Activated naive CD4-positive, alpha-beta T cell treated with anti-CD3 and anti-CD28 coated beads, Interleukin-2, amount 50 U/mL, for 24 hours (primary cell): ENCODE measurements at regions not wholly inside any gene's neighbourhood (a gene's known extent, or its start where the extent isn't known, plus 50 kb on each side); places are given as distances from the start of the nearest gene placed in this dataset.

Experiments
- H3K27ac Mint-ChIP-seq: one replicate; pipeline ENCODE4 v1.8.0; 2021; ENCODE audit warnings: mild to moderate bottlenecking, mixed read lengths
- H3K27me3 Mint-ChIP-seq: one replicate; pipeline ENCODE4 v1.8.0; 2021; ENCODE audit warnings: mixed read lengths
- H3K36me3 Mint-ChIP-seq: one replicate; pipeline ENCODE4 v1.8.0; 2021; ENCODE audit warnings: mixed read lengths
- H3K4me1 Mint-ChIP-seq: one replicate; pipeline ENCODE4 v1.8.0; 2021; ENCODE audit warnings: mixed read lengths
- H3K4me3 Mint-ChIP-seq: one replicate; pipeline ENCODE4 v1.8.0; 2021; ENCODE audit warnings: mild to moderate bottlenecking, mixed read lengths
- H3K9me3 Mint-ChIP-seq: one replicate; pipeline ENCODE4 v1.8.0; 2021; ENCODE audit warnings: mixed read lengths

DNA sequence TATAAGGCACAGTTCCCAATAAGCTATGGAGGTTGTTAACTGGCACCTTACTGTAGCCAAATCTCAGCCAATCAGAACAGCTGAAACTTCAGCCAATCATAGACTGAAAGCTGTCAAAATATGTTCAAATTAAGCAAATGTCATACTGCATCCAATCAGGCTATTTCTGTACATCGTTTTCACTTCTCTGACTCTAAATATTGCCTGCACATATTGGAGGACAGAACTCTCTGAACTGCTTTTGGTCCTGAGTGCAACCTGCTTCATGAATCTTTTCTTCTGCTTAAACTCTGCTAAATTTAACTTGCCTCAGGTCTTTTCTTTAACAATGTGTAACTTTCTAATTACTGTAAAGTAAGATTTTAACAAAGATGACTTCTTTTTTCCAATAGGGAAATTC is 1198.9 kb upstream of the PCDH7 start:
- Mint-ChIP-seq H3K27me3 (no peaks in the 10 kb centered on the region), H3K36me3 (no peaks in the 10 kb centered on the region), H3K4me1 (no peaks in the 10 kb centered on the region), H3K4me3 (no peak overlapping the region), H3K9me3 (no peaks in the 10 kb centered on the region), H3K27ac (no peak overlapping the region)

DNA sequence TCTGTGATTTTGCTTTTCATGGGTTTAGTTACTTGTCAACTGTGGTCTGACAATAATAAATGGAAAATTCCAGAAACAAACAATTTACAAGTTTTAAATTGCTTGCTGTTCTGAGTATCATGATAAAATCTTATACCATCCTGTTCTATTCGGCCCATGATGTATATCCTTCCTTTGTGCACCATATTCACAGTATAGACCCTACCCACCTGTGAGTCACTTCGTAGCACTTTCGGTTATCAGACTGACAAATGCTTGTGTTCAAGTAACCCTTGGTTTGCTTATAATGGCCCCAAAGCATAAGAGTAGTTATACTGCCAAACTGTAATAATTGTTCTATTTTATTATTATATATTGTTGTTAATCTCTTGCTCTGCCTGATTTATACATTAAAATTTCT is 1183.4 kb upstream of the PCDH7 start:
- H3K36me3 Mint-ChIP-seq: no peaks in the 10 kb centered on the region
- no peak overlapping the region for H3K27ac Mint-ChIP-seq
- no peak overlapping the region for H3K4me3 Mint-ChIP-seq
- H3K4me1 Mint-ChIP-seq: no peaks in the 10 kb centered on the region
- H3K9me3 Mint-ChIP-seq: peaks cover 13% of the 10 kb centered on the region
- no peaks in the 10 kb centered on the region for H3K27me3 Mint-ChIP-seq

DNA sequence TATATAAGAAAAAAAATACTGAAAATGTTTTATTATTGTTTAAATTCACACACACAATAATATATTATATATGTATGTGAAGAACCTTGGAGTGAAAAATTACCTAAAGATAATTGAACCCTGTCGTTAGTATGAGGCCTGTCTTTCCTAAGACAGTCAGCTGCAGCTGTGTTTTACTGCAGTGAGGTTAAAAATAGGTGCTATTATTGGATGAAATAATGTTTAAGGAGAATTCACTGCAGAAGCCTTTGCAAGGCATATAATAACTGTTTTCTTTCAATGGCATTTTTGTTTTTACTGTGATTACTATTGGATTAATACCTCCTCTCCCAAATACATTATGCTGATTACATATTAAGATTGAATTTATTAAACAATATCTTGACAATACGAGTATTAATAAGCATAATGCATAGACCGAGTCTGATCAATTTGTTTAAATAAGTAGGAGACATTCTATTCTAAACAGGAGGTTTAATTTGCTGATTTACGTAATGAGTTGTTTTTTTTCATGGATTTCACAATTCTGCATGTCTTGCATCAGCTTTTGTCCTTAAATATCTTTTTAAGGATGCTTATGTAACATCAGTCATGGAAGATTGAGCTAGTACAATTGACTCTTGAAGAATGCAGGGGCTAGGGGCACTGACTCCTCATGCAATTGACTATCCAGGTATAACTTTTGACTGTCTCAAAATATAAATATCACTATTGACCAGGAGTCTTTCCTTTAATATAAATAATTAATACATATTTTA is 1181.1 kb upstream of the PCDH7 start:
- no peaks in the 10 kb centered on the region for H3K4me1 Mint-ChIP-seq
- no peaks in the 10 kb centered on the region for H3K36me3 Mint-ChIP-seq
- H3K27ac Mint-ChIP-seq: no peak overlapping the region
- H3K27me3 Mint-ChIP-seq: no peaks in the 10 kb centered on the region
- peaks cover 3% of the 10 kb centered on the region for H3K9me3 Mint-ChIP-seq
- no peak overlapping the region for H3K4me3 Mint-ChIP-seq

DNA sequence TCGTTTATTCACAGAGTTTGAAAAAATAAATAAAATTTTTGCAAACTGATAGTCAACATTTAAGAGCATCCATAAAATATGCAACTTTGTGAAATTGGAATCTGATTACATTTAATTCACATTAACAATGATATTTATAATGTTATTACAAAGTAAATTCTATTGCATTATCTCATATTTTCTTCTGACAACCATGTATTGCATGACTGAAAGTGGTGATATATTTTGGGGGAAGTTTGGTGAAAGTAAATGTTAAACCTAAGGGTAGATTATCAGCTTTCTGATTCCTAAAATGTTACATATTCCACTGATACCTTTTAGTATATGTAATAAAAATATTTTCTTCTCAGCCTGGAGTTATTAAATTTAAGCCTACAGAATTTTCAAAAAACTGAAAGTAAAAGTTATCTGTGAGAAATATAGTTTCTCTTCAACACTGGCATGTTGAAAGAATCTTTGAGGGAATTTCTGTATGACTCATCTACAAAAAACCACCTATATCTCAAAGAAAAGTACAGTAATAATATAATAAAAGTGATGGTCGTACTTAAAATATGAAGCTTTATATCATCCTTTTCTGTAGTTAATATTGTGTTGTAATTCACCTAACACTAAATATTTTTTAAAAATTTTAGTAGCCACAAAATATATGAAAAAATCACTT is 1179.6 kb upstream of the PCDH7 start:
- H3K9me3 Mint-ChIP-seq: no peaks in the 10 kb centered on the region
- H3K27ac Mint-ChIP-seq: no peak overlapping the region

DNA sequence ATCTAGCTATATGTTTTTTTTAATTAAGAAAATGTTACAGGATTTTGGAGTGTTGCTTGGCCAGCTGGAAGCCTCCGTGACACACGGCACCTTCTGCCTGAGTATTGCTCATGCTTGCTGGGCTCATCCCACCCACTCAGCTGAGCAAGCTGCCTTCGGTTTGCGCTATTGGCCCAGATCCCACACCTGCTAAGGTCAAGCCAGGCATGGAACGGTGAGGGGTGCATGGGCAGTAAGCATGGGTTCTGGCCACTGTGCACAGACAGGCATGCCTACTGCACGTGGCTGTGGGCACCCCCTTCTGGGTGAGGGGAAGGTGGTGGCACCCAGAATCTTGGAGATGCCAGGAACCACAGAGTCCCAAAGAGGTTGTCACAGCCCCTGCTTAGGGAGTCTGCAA is 1178.4 kb upstream of the PCDH7 start:
- Mint-ChIP-seq H3K4me3 (no peak overlapping the region), H3K36me3 (no peaks in the 10 kb centered on the region), H3K4me1 (no peaks in the 10 kb centered on the region), H3K27me3 (no peaks in the 10 kb centered on the region), H3K27ac (no peak overlapping the region), H3K9me3 (no peaks in the 10 kb centered on the region)

More for the DNA sequence above, 1179.6 kb upstream of the PCDH7 start:
- H3K27me3 Mint-ChIP-seq: no peaks in the 10 kb centered on the region
- H3K4me1 Mint-ChIP-seq: no peaks in the 10 kb centered on the region
- H3K4me3 Mint-ChIP-seq: no peak overlapping the region
- H3K36me3 Mint-ChIP-seq: no peaks in the 10 kb centered on the region

DNA sequence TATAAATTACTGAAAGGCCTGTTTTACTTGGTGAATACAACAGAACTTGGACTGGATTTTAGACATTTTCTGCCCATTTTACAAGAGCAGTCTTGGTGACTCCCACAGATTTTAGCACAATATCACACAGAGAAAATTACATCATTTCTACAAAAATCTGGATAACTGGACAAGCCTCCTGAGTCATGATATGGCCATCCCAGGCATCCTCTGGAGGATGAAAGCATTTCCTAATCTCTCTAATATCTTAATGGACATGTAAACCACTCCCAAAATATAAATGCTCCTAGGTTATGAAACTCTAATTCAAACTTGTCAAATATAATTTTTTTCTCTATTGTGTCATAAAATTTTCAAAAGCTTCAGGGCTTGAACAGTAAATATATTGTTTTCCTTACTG is 1170.8 kb upstream of the PCDH7 start:
- Mint-ChIP-seq H3K36me3 (no peaks in the 10 kb centered on the region), H3K4me3 (no peak overlapping the region), H3K4me1 (no peaks in the 10 kb centered on the region), H3K27me3 (no peaks in the 10 kb centered on the region), H3K27ac (no peak overlapping the region), H3K9me3 (peaks cover 5% of the 10 kb centered on the region)

DNA sequence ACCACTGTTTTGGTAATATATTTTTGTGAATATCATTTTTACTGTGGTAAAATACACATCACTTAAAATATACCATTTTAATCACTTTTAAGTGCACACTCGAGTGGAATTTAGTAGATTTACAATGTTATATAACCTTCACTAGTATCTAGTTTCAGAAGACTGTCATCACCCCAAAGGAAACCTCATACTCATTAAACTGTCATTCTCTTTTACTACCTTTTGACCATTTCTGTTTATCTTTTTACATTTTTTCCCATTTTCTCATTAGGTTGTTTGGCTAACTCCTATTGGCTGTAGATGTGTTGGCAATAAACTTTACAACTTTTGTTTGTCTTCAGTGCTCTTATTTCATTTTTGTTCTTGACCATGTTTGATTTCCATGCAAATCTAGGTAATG is 1168.3 kb upstream of the PCDH7 start:
- Mint-ChIP-seq H3K4me3 (no peak overlapping the region), H3K36me3 (no peaks in the 10 kb centered on the region), H3K27me3 (no peaks in the 10 kb centered on the region), H3K27ac (no peak overlapping the region), H3K4me1 (no peaks in the 10 kb centered on the region), H3K9me3 (peaks cover 5% of the 10 kb centered on the region)

DNA sequence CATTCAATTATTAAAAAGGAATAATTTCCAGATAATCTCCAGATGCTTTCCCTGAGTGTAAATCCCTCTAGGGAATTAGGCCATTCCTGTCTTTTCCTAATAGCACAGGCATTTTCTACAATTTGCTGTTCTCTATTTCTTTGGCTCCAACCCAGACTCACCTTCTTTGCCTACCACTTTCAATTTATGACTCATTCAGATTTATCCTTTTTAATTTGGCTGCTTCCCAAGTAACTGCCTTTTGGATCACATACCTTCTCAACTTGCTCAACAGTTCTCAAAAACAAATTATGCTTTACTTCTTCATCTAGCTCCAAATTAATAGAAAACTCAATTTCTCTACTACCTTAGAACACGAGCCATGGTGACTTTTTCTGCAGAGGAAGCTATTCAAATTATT is 1166.3 kb upstream of the PCDH7 start:
- Mint-ChIP-seq H3K36me3 (no peaks in the 10 kb centered on the region), H3K4me1 (no peaks in the 10 kb centered on the region), H3K4me3 (no peak overlapping the region), H3K9me3 (peaks cover 5% of the 10 kb centered on the region), H3K27ac (no peak overlapping the region), H3K27me3 (no peaks in the 10 kb centered on the region)

DNA sequence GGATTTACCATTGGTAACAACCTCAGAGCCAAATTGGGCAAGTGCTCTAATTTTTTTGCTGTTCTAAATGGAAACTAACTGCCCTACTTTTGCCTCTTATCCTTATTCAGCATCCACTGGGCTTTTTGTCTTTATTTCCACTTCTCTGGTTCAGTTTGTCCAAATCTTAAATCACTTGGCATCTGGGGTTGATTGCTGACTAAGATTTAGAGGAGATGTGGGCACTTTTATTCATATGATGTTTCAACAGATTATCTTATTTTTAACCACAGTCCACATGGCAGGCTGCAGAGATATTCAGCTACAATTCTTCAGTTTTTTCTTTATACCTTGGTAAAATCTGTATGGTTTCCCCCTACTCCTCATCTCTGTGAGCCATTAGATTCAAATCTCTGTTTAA is 1161.4 kb upstream of the PCDH7 start:
- Mint-ChIP-seq H3K27ac (no peak overlapping the region), H3K4me3 (no peak overlapping the region), H3K4me1 (no peaks in the 10 kb centered on the region), H3K9me3 (peaks cover 4% of the 10 kb centered on the region), H3K36me3 (no peaks in the 10 kb centered on the region), H3K27me3 (no peaks in the 10 kb centered on the region)

DNA sequence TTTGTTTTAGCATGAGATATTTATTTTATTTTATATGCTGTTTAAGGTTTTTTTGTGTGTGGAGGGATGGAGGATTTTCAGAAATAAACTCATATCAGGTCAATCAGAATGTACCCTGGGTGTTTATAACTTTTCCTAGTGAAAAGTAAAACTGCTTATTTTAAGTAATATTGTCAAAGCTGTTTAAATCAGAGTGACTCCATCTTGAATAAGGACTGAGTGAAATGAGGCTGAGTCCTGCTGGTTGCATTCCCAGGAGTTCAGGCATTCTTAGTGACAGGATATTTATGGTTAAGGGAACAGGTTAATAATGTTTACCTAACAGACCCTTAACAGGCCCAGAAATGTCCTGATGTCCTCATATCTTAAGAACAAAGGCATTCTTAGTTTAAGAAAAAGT is 1160.9 kb upstream of the PCDH7 start:
- H3K27ac Mint-ChIP-seq: no peak overlapping the region
- H3K4me1 Mint-ChIP-seq: no peaks in the 10 kb centered on the region
- no peaks in the 10 kb centered on the region for H3K36me3 Mint-ChIP-seq

DNA sequence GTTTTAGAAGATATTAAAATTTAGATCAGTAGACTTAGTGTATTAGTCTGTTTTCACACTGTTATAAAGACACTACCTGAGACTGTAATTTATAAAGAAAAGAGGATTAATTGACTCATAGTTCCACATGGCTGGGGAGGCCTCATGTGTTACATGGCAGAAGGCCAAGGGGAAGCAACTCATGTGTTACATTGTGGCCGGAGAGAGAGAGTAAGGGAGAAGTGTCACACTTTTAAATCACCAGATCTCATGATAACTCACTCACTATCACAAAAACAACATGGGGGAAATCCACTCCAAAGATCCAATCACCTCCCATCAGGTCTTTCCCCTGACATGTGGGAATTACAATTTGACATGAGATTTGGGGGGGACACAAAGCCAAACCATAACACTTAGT is 1159.7 kb upstream of the PCDH7 start:
- H3K4me3 Mint-ChIP-seq: no peak overlapping the region
- no peaks in the 10 kb centered on the region for H3K27me3 Mint-ChIP-seq
- no peaks in the 10 kb centered on the region for H3K4me1 Mint-ChIP-seq
- H3K27ac Mint-ChIP-seq: no peak overlapping the region
- no peaks in the 10 kb centered on the region for H3K36me3 Mint-ChIP-seq
- H3K9me3 Mint-ChIP-seq: no peaks in the 10 kb centered on the region

More for the DNA sequence above, 1160.9 kb upstream of the PCDH7 start:
- no peak overlapping the region for H3K4me3 Mint-ChIP-seq
- H3K9me3 Mint-ChIP-seq: no peaks in the 10 kb centered on the region
- H3K27me3 Mint-ChIP-seq: no peaks in the 10 kb centered on the region

DNA sequence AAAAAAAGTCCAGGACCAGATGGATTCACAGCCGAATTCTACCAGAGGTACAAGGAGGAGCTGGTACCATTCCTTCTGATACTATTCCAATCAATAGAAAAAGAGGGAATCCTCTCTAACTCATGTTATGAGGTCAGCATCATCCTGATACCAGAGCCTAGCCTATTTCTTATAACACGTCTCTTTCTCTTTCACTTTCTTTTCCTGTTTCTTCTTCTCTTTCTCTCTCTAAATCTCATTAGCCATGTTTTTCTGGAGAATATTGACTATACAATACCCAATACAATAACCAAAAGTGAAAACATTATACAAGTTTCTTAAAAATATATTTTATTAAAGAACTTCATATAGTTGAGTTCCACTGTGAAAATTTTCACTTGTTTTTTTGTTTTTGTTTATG is 1154.9 kb upstream of the PCDH7 start:
- H3K36me3 Mint-ChIP-seq: no peaks in the 10 kb centered on the region
- no peaks in the 10 kb centered on the region for H3K4me1 Mint-ChIP-seq
- H3K27ac Mint-ChIP-seq: no peak overlapping the region
- H3K9me3 Mint-ChIP-seq: no peaks in the 10 kb centered on the region
- H3K27me3 Mint-ChIP-seq: no peaks in the 10 kb centered on the region
- no peak overlapping the region for H3K4me3 Mint-ChIP-seq

DNA sequence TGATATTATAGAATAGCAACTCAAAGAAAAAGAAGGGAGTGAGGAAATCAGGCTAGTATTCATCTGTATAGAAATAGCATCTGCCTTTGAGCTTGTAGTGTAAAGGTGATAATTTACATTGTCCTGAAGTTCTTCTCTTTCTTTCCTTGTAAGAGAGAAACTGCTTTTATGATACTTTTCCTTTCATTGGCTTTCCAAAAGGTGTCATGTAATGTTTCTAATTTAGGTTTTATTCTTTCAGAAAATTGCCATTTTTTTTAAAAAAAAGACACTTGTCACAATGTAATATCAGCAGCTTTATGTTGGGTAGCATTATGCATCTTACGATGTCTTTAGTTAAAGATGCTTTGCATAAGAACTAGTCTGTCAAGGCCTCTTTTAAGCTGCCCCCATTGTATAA is 1153.8 kb upstream of the PCDH7 start:
- Mint-ChIP-seq H3K36me3 (no peaks in the 10 kb centered on the region), H3K4me1 (no peaks in the 10 kb centered on the region), H3K27ac (no peak overlapping the region), H3K4me3 (no peak overlapping the region), H3K27me3 (no peaks in the 10 kb centered on the region), H3K9me3 (no peaks in the 10 kb centered on the region)

DNA sequence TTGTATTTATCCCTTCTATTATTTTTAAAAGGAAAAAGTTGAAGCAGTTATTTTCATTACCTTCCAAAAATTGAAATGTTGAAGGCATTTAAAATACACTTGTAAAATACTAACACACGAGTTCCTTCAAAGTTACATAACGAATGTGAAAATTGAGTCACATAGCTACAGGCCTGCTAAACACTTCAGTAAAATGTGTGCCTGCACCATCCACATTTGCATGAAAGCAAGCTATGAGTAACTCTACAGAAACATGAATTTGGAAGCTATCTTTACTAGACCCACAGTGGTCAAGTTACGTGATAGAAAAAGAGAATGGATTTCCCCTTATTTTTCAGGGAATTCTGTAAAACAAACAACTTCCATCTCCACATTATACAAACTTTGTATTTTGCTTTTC is 1148.8 kb upstream of the PCDH7 start:
- Mint-ChIP-seq H3K36me3 (no peaks in the 10 kb centered on the region), H3K9me3 (peaks cover 5% of the 10 kb centered on the region), H3K4me1 (no peaks in the 10 kb centered on the region), H3K4me3 (no peak overlapping the region), H3K27me3 (no peaks in the 10 kb centered on the region), H3K27ac (no peak overlapping the region)

DNA sequence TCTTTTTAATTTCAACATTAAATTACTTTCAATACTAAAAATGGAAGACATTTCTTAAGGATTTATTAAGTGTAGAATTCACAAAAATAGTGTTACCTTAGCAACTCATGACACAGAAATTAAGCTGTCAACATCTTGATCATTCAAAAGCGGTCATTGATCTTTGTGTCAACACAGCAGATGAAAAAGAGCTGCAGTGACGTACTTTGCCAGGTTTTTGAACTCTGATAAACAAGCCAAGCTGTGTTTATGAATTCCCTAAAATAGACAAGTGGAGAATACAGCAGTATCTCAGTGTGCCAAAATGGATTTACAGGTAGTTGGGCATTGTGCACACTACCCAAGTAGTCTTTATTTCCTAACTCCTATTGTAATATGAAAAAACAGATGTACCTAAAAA is 1141.8 kb upstream of the PCDH7 start:
- H3K36me3 Mint-ChIP-seq: no peaks in the 10 kb centered on the region
- H3K4me3 Mint-ChIP-seq: no peak overlapping the region
- H3K27ac Mint-ChIP-seq: no peak overlapping the region
- no peaks in the 10 kb centered on the region for H3K27me3 Mint-ChIP-seq
- no peaks in the 10 kb centered on the region for H3K9me3 Mint-ChIP-seq
- no peaks in the 10 kb centered on the region for H3K4me1 Mint-ChIP-seq

DNA sequence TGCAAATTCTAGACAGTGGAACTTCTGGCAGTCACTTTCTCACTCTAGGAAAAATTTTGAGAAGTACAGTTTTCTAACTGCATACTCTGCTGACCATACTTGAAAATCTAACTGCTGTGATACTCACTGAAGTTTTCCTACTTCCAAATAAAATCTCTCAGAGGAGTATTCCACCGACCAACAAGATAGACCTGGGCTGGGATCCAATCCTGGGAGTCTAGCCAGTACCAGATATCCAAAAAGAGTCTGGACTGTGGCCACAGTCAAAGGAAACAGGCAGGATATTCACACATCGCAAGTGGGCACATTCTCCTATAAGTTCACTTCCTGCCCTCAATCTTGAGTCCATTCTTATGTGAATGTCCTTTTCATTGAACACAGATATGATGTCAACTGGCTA is 1138.7 kb upstream of the PCDH7 start:
- no peak overlapping the region for H3K27ac Mint-ChIP-seq

DNA sequence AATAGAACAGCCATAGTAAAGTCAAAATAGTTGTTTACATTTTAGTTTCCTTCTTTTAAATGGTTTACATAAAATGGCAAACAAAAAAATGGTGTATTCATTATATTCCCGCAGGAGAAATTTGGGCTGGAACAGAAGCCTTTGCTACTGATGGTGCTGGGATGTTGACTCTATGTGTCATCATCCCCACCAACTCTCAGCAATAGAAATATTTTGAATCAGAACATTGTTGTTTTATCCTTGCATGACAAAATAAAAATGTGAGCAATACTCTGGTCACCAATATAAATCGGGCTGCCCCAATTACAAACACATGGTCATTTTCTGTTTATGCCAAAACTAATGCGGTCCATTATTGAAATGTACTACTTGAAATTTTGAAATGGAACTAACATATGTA is 1131.6 kb upstream of the PCDH7 start:
- H3K27me3 Mint-ChIP-seq: no peaks in the 10 kb centered on the region
- no peak overlapping the region for H3K27ac Mint-ChIP-seq
- H3K4me1 Mint-ChIP-seq: no peaks in the 10 kb centered on the region
- no peak overlapping the region for H3K4me3 Mint-ChIP-seq
- no peaks in the 10 kb centered on the region for H3K36me3 Mint-ChIP-seq
- peaks cover 9% of the 10 kb centered on the region for H3K9me3 Mint-ChIP-seq

More for the DNA sequence above, 1138.7 kb upstream of the PCDH7 start:
- no peak overlapping the region for H3K4me3 Mint-ChIP-seq
- no peaks in the 10 kb centered on the region for H3K36me3 Mint-ChIP-seq
- no peaks in the 10 kb centered on the region for H3K27me3 Mint-ChIP-seq
- H3K9me3 Mint-ChIP-seq: no peaks in the 10 kb centered on the region
- H3K4me1 Mint-ChIP-seq: no peaks in the 10 kb centered on the region
